ENCODE measurements at regions not wholly inside any gene's neighbourhood (a gene's known extent, or its start where the extent isn't known, plus 50 kb on each side); places are given as distances from the start of the nearest gene placed in this dataset.

DNA sequence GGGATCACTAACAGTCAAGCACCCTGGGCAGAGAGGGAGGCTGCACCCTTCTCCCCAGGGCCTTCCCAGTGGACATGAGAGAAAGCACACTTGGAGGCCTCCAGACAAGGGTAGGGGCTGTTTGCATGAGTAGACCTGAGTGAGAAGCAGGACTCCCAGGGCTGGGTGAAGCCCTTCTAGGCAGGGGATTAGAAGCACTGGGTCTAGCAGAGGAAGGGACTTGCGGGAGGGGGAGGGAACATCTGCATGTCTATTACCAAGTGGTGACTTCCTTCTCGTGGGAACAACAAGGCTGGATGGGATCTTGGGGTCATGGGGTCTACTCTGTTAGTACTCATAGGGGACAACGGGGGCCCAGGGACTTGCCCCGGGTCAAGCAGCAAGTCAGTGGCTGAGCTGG lies 67.8 kb downstream of the EMX2 start:
- DNase-seq = no peak
- Histone ChIP-seq H3K4me1 (no peaks in the 10 kb centered on the region), H3K36me3 (ENCODE audit: low read depth, missing control alignments) (no peaks in the 10 kb centered on the region), H3K27ac (no peak overlapping the region), H3K9me3 (no peaks in the 10 kb centered on the region), H3K4me3 (no peak overlapping the region), H3K27me3 (no peaks in the 10 kb centered on the region)
- TF ChIP-seq, protein P1, sequence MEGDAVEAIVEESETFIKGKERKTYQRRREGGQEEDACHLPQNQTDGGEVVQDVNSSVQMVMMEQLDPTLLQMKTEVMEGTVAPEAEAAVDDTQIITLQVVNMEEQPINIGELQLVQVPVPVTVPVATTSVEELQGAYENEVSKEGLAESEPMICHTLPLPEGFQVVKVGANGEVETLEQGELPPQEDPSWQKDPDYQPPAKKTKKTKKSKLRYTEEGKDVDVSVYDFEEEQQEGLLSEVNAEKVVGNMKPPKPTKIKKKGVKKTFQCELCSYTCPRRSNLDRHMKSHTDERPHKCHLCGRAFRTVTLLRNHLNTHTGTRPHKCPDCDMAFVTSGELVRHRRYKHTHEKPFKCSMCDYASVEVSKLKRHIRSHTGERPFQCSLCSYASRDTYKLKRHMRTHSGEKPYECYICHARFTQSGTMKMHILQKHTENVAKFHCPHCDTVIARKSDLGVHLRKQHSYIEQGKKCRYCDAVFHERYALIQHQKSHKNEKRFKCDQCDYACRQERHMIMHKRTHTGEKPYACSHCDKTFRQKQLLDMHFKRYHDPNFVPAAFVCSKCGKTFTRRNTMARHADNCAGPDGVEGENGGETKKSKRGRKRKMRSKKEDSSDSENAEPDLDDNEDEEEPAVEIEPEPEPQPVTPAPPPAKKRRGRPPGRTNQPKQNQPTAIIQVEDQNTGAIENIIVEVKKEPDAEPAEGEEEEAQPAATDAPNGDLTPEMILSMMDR (IDR thresholded peaks at IDR 0.05) = no peak
- TF ChIP-seq POLR2A (IDR thresholded peaks at IDR 0.05) = no peak
- 72 to 82% methylated on average over 4 of the region's 4 CpGs for WGBS, 2 donors
- intact Hi-C loops (cut with DNase I; ENCODE audit: low total_unique reads) = no loop called here

DNA sequence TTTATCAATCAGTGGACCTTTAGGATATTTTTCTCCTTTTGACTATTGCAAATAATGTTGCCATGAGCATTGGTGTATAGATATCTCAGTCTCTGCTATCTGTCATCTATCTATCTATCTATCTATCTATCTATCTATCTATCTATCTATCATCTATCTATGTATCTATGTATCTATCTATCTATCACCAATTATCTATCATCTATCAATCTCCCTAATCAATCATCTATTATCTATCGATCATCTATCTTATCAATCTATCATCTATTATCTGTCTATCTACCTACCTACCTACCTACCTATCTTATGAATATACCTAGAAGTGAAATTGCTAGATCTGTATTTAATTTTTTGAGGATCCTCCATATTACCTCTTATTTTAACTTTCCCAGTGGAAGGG lies 69.6 kb downstream of the EMX2 start:
- no peak for DNase-seq
- no peaks in the 10 kb centered on the region for H3K36me3 ChIP-seq (ENCODE audit: low read depth, missing control alignments)
- H3K27me3 ChIP-seq = no peaks in the 10 kb centered on the region
- no peak overlapping the region for H3K4me3 ChIP-seq
- no peaks in the 10 kb centered on the region for H3K9me3 ChIP-seq
- H3K27ac ChIP-seq = no peak overlapping the region
- intact Hi-C loops (cut with DNase I; ENCODE audit: low total_unique reads) = no loop called here
- 93 to 98% methylated on average over 1 of the region's 1 CpG for WGBS, 2 donors
- no peak for TF ChIP-seq POLR2A (IDR thresholded peaks at IDR 0.05)
- TF ChIP-seq, protein P1 (IDR thresholded peaks at IDR 0.05) = no peak
- H3K4me1 ChIP-seq = no peaks in the 10 kb centered on the region

DNA sequence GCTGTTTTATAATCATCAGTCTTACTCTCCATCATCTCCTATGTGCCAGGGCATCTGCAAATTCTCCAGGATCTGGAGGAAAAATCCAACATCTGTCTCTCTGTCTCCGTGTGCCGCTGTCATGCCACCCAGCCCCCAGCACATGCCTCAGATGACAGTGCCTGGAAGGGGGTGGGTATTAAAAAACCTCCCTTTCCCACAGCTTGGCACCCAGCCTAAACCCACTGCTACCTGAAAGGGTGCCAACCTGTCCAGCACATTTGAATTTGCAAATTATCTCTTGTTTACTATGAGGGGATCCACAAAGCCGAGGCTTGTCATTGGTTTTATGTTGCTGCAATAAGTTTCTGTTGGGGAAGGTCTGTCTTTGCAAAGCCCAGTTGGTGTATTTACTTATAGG lies 73.1 kb downstream of the EMX2 start:
- Histone ChIP-seq H3K27me3 (no peaks in the 10 kb centered on the region), H3K4me3 (no peak overlapping the region)

DNA sequence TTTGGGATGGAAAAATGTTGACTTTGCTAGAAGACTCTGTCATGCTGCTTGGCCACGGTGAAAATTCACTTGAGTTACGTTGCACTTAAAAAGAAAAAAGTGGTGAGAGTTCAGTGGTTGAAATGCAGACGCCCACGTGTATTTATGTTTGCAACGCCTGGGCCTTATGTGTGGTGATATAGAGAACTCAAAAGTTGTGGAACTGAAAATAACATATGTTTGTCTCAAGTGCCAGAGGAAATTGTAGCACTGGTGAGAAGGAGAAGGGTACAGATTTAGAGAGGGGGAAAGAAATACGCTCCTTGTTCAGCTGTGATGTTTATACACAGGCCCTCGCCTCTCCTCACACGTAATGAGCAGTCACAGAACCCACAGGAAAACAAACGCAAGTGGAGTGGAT lies 73.6 kb downstream of the EMX2 start:
- no peaks in the 10 kb centered on the region for H3K27me3 ChIP-seq
- no peak for DNase-seq
- no peaks in the 10 kb centered on the region for H3K4me1 ChIP-seq
- TF ChIP-seq, protein P1 (IDR thresholded peaks at IDR 0.05) = no peak
- TF ChIP-seq POLR2A (IDR thresholded peaks at IDR 0.05) = no peak
- no peak overlapping the region for H3K4me3 ChIP-seq
- intact Hi-C loops (cut with DNase I; ENCODE audit: low total_unique reads) = no loop called here
- WGBS, 2 donors = 74 to 78% methylated on average over 9 of the region's 9 CpGs
- no peaks in the 10 kb centered on the region for H3K9me3 ChIP-seq
- no peaks in the 10 kb centered on the region for H3K36me3 ChIP-seq (ENCODE audit: low read depth, missing control alignments)
- no peak overlapping the region for H3K27ac ChIP-seq

More for the DNA sequence above, 73.1 kb downstream of the EMX2 start:
- Histone ChIP-seq H3K27ac (no peak overlapping the region), H3K9me3 (no peaks in the 10 kb centered on the region), H3K4me1 (no peaks in the 10 kb centered on the region), H3K36me3 (ENCODE audit: low read depth, missing control alignments) (no peaks in the 10 kb centered on the region)
- no peak for DNase-seq
- 89 to 93% methylated on average over 3 of the region's 3 CpGs for WGBS, 2 donors
- no peak for TF ChIP-seq POLR2A (IDR thresholded peaks at IDR 0.05)
- TF ChIP-seq, protein P1 (IDR thresholded peaks at IDR 0.05) = no peak
- intact Hi-C loops (cut with DNase I; ENCODE audit: low total_unique reads) = no loop called here

DNA sequence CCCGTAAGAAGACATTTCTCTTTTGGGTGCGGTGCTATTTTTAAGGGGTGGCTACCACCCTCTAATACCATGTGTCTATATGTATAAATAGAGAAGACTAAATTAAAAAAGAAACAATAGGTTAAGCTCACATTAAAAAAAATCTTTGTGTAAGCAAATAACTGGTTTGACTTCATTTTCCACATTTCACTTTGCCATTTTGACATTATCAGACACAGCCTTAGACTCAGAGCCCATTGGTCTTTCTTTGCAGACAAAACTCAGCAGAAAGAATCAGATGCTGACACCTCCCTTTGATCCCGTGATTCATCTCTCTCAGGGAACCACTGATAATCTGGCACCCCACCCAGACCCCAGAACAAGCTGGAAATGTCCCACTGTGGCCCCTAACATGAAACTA lies 74.5 kb downstream of the EMX2 start:
- intact Hi-C loops (cut with DNase I; ENCODE audit: low total_unique reads) = no loop called here
- no peaks in the 10 kb centered on the region for H3K36me3 ChIP-seq (ENCODE audit: low read depth, missing control alignments)
- H3K27me3 ChIP-seq = no peaks in the 10 kb centered on the region
- H3K4me1 ChIP-seq = no peaks in the 10 kb centered on the region
- no peak for DNase-seq
- H3K4me3 ChIP-seq = no peak overlapping the region
- no peak overlapping the region for H3K27ac ChIP-seq
- 60 to 78% methylated on average over 3 of the region's 3 CpGs for WGBS, 2 donors
- H3K9me3 ChIP-seq = no peaks in the 10 kb centered on the region
- no peak for TF ChIP-seq POLR2A (IDR thresholded peaks at IDR 0.05)
- TF ChIP-seq, protein P1 (IDR thresholded peaks at IDR 0.05) = no peak

Data from testis (tissue), 2 donors.